Aorta (tissue), 5 donors: ENCODE measurements at regions not wholly inside any gene's neighbourhood (a gene's known extent, or its start where the extent isn't known, plus 50 kb on each side); places are given as distances from the start of the nearest gene placed in this dataset.
"Not testable (repeated sequence)": the region's sequence is repeated elsewhere in the genome, so short reads cannot be mapped to it uniquely, and the experiment has no call there.

ENCODE experiments used
- ATAC-seq: fragments of 200-7000 bp; cut with Tn5 transposase; one replicate; pipeline ENCODE4 v1.9.1; 2022; ENCODE audit warnings: moderate library complexity; ENCODE audit not compliant: low FRiP score
- DNase-seq, 2 donors: peaks; one replicate each; pipeline ENCODE4 v3.0.0-alpha.2; 2020
- H3K27ac ChIP-seq, 2 donors: one replicate each; pipeline ENCODE4 v1.5.1; 2013; ENCODE audit warnings: low read length in 2 of 2, mild to moderate bottlenecking in 2 of 2, moderate library complexity in 2 of 2, control low read depth in 1 of 2, inconsistent platforms in 1 of 2, low read depth in 1 of 2
- H3K27me3 ChIP-seq, 2 donors: one replicate each; pipeline ENCODE4 v1.6.1; 2013; ENCODE audit warnings: control low read depth in 1 of 2, low read length in 1 of 2, mild to moderate bottlenecking in 1 of 2, moderate library complexity in 1 of 2; ENCODE audit not compliant: insufficient read depth in 2 of 2, control insufficient read depth in 1 of 2
- H3K36me3 ChIP-seq, 2 donors: one replicate each; pipeline ENCODE4 v1.6.1; 2013; ENCODE audit warnings: control low read depth in 1 of 2, low read length in 1 of 2, mild to moderate bottlenecking in 1 of 2; ENCODE audit not compliant: insufficient read depth in 2 of 2, control insufficient read depth in 1 of 2
- H3K4me1 ChIP-seq, 2 donors: one replicate each; pipeline ENCODE4 v1.6.1; 2013; ENCODE audit warnings: low read length in 2 of 2, control low read depth in 1 of 2, mild to moderate bottlenecking in 1 of 2, moderate library complexity in 1 of 2; ENCODE audit not compliant: insufficient read depth in 2 of 2, control insufficient read depth in 1 of 2
- H3K4me3 ChIP-seq, 2 donors: one replicate each; pipeline ENCODE4 v1.5.1; 2013; ENCODE audit warnings: low read length in 2 of 2, control low read depth in 1 of 2, mild to moderate bottlenecking in 1 of 2
- H3K9me3 ChIP-seq: one replicate; pipeline ENCODE4 v1.6.1; 2013; ENCODE audit warnings: mild to moderate bottlenecking, low read length; ENCODE audit not compliant: control insufficient read depth
- WGBS, 2 donors: extraction: QIAGEN DNeasy Blood & Tissue Kit; methylation state at CpG; one replicate each; pipeline ENCODE4 v1.1.7; 2013; 5-methylcytosine and 5-hydroxymethylcytosine counted together
- intact Hi-C, 2 donors: fragments of 100-400 bp; cut with DNase I; formaldehyde crosslinking; loops; one replicate each; pipeline versions ENCODE4 v1.14.2 to v1.15.0; 2022
- donor health status: healthy with polysubstance abuse.
- donor health status: Bipolar disorder and iron deficiency.
- donor health status: DM: no; HTN: no; CAD: no.
- donor health status: DM: no; HTN: no; CAD: no.
- donor health status: DM: yes; HTN: yes; CAD: no.

DNA sequence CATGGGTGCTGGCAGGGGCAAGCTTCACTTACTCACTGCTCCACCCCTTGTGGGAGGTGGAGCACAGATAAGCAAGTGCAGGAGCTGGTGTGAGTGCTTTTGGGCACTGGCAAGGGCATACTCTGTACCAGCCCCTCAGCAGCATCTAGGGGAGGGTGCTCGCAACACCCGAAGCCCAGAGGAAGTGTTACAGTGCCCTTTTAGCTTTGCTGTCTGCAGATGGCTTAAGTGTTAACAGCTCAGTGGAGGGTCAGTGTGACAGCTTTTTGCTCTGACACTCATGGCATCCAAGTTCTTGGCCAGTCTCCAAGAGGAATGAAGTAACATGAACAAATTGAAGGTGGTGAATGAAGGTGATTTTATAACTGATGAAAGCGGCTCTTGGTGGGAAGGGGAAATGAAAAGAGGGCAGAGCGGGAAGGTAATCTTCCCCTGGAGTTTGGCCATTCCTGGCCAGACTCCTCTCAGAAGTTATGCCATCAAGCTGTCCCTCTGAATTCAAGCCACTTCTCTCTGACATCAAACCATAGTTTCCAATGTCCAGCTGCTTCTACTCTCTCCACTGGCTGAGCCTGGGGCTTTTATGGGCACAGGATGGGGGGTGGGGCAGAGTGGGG is 862.5 kb downstream of the KCNMA1 start:
- ATAC-seq (no peak), DNase-seq (no peak)
- H3K27ac ChIP-seq, result no peak overlapping the region
- no peaks in the 10 kb centered on the region for H3K36me3 ChIP-seq
- H3K9me3 ChIP-seq, result peaks cover 1% of the 10 kb centered on the region
- H3K4me1 ChIP-seq, result peaks cover 0 to 2% of the 10 kb centered on the region in 2 donors
- no peaks in the 10 kb centered on the region for H3K27me3 ChIP-seq
- intact Hi-C loops, result no loop called here
- WGBS, 2 donors, result 96 to 99% methylated on average over 4 of the region's 4 CpGs
- H3K4me3 ChIP-seq, result no peak overlapping the region

DNA sequence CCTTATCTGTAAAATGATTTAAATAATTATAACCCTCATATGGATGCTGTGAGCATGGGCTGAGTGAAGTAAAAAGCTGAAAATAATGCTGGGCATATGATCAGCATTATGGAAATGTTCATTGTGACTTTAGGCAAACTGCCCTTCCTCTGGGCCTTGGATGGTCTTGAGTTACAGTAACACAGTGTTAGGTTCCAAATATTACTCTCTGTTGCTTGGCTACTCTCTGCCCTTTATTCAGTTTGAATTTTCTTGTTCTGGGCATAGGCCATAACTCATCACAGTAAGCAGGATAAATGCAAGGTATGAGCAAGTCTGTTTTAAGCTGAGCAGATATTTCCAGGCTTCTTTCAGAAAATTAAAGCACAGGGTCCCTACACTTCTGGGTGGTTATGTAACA is 868.0 kb downstream of the KCNMA1 start:
- ATAC-seq (no peak), DNase-seq (no peak)
- Histone ChIP-seq H3K9me3 (peaks cover 1% of the 10 kb centered on the region), H3K4me1 (peaks cover 0 to 2% of the 10 kb centered on the region in 2 donors), H3K27ac (no peak overlapping the region), H3K4me3 (no peak overlapping the region), H3K27me3 (no peaks in the 10 kb centered on the region), H3K36me3 (no peaks in the 10 kb centered on the region)
- intact Hi-C loops, result no loop called here

DNA sequence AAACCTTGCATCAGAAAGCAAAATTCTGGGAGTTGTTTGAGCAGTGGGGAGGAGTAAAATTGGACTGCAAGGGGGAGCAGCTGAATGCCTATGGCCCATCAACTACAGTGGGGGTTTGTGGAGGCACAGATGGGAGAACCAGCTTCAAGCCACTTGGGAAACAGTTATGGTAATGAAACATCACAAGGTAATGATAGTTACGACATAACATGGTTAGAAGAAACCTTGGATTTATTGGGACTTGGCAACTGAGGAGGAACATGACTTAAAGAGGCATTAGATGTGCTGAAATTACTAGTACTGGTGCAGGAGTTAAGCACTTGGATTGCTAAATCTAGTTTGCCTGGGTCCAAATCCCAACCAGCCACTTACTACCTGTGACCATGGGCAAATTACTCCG is 868.4 kb downstream of the KCNMA1 start:
- DNase-seq (no peak), ATAC-seq (no peak)
- Histone ChIP-seq H3K9me3 (peaks cover under 1% of the 10 kb centered on the region), H3K4me3 (no peak overlapping the region), H3K4me1 (peaks cover 0 to 2% of the 10 kb centered on the region in 2 donors), H3K27me3 (no peaks in the 10 kb centered on the region), H3K27ac (no peak overlapping the region), H3K36me3 (no peaks in the 10 kb centered on the region)
- intact Hi-C loops, result no loop called here
- WGBS, 2 donors, result 79 to 91% methylated on average over 2 of the region's 2 CpGs

DNA sequence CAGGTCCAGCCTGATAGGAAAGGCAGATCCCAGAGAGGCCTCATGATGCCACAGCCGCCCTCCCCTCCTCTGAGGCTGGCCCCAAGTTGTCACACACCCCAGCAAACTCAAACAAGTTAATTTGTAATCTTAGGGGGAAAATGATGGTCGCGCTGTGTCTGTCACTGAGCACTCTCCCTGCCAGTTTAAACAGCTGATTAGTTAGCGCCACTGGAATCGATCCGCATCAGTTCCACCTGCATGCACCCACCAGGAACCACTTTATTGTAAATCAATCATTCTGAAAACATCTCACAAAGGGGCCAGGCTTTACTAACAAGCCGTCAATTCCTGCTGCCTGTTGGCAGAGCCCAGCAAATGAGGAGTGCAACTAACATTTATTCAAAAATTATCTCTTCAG is 870.9 kb downstream of the KCNMA1 start:
- no peak overlapping the region for H3K27ac ChIP-seq
- intact Hi-C loops, result no loop called here
- no peaks in the 10 kb centered on the region for H3K36me3 ChIP-seq
- no peaks in the 10 kb centered on the region for H3K27me3 ChIP-seq
- no peaks in the 10 kb centered on the region for H3K9me3 ChIP-seq
- WGBS, 2 donors, result 93% methylated on average over 7 of the region's 7 CpGs
- H3K4me3 ChIP-seq, result no peak overlapping the region
- DNase-seq, result no peak
- peaks cover 0 to 2% of the 10 kb centered on the region in 2 donors for H3K4me1 ChIP-seq
- ATAC-seq, result no peak

DNA sequence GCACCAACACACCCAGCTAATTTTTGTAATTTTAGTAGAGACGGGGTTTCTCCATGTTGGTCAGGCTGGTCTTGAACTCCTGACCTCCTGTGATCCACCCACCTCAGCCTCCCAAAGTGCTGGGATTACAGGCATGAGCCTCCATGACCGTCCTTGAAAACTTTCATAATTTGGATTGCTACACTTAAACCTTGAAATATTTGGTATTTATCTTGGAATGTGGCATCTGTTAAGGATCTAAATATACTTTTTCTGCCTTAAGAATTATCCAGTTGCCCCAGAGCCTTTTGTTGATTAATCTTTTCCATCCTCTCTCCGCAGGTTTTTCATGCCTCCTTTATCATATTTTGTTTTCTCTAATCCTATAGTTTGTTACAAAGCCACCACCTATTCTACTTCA is 872.7 kb downstream of the KCNMA1 start:
- H3K4me3 ChIP-seq, ATAC-seq, H3K27ac ChIP-seq, H3K27me3 ChIP-seq, intact Hi-C loops, H3K4me1 ChIP-seq, DNase-seq, H3K9me3 ChIP-seq, H3K36me3 ChIP-seq: not testable (repeated sequence)
- WGBS, 2 donors, result 46 to 47% methylated on average over 3 of the region's 3 CpGs

DNA sequence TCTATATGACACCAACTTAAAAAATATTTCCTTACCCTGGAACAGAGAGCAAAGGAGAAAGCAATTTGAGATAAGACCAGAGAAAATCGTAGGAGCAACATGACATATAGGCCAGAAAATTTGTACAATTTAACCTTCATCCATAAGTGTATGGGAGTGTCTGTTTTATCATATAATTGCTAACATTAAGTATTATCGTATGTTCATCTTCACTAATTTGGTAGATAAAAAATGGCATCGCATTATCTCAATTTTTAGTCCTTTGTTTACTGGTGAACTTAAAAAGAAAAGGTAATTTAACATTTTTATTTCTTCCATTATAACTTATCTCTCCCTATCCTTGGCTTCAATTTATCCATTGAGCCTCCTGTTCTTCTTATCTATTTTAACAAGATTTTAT is 873.4 kb downstream of the KCNMA1 start:
- Histone ChIP-seq H3K36me3 (no peaks in the 10 kb centered on the region), H3K27me3 (no peaks in the 10 kb centered on the region), H3K4me3 (no peak overlapping the region), H3K9me3 (no peaks in the 10 kb centered on the region), H3K27ac (no peak overlapping the region), H3K4me1 (peaks cover 0 to 2% of the 10 kb centered on the region in 2 donors)
- 81 to 95% methylated on average over 3 of the region's 3 CpGs for WGBS, 2 donors
- intact Hi-C loops, result no loop called here
- DNase-seq (no peak), ATAC-seq (no peak)

DNA sequence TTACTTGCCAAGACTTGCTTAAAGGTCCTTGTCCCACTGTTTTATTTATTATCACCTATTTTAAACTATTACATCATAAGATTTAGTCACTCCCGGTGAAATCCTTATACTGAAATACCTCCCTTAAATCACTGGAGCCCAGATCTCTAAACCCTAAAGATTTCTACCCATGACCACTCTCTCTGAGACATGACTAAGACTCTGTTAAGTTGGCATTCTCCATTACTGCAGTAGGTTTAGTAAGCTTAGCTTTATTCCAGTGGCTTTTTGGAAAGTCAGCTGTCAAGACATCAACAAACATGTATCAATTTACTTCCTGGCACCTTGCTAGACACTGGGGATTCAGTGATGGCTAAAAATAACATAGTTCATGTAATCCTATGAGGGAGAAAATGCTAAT is 874.2 kb downstream of the KCNMA1 start:
- intact Hi-C loops, result no loop called here
- ATAC-seq, result no peak
- DNase-seq, result no peak
- no peak overlapping the region for H3K27ac ChIP-seq
- H3K27me3 ChIP-seq, result no peaks in the 10 kb centered on the region
- no peaks in the 10 kb centered on the region for H3K36me3 ChIP-seq
- no peak overlapping the region for H3K4me3 ChIP-seq
- peaks cover 0 to 2% of the 10 kb centered on the region in 2 donors for H3K4me1 ChIP-seq
- H3K9me3 ChIP-seq, result no peaks in the 10 kb centered on the region
- WGBS, 2 donors, result 31 to 34% methylated on average over 1 of the region's 1 CpG

DNA sequence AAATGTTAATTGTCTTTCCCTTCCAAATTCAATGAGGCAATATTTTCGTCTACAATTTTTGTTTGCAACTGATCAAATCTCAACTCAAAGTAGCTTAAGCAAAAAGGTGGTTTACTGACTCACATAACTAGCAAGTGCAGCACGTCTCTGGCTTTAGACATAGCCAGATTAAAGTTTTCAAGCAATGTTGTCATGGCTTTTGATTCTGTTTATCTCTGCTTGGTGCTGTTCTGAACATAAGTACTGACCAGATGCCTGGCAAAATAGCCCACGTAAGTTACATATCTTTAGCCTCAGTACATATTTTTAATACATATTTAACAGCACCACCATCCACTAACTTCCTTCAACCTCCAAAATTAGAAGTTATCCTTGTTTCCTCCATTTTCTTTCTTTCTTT is 877.9 kb downstream of the KCNMA1 start:
- Histone ChIP-seq H3K27ac (no peak overlapping the region), H3K9me3 (no peaks in the 10 kb centered on the region), H3K27me3 (no peaks in the 10 kb centered on the region), H3K36me3 (no peaks in the 10 kb centered on the region), H3K4me1 (no peaks in the 10 kb centered on the region), H3K4me3 (no peak overlapping the region)
- DNase-seq (no peak), ATAC-seq (no peak)
- intact Hi-C loops, result no loop called here
- WGBS, 2 donors, result 6 to 8% methylated on average over 3 of the region's 3 CpGs

DNA sequence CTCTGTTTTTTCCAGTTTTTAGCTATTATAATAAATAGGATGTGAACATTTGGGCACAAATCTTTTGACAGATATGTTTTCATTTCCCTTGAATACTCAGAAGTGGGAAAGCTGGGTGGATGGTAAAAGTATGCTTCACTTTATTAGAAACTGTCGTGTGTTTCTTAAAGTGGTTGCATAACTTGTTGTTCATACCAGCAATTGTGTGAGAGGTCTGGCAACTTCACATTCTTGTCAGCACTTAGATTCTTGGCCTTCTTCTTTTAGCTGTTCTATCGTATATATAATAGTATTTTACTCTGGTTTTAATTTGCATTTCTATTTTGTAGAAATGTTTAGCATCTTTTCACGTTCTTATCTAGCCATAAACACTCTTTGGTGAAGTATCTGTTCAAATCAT is 894.4 kb downstream of the KCNMA1 start:
- ATAC-seq, result no peak
- no peak overlapping the region for H3K27ac ChIP-seq

More for the DNA sequence above, 894.4 kb downstream of the KCNMA1 start:
- Histone ChIP-seq H3K4me3 (no peak overlapping the region), H3K4me1 (no peaks in the 10 kb centered on the region), H3K36me3 (no peaks in the 10 kb centered on the region), H3K9me3 (no peaks in the 10 kb centered on the region), H3K27me3 (no peaks in the 10 kb centered on the region)
- no peak for DNase-seq
- 26 to 30% methylated on average over 3 of the region's 3 CpGs for WGBS, 2 donors
- intact Hi-C loops, result no loop called here
